NCI-H2227 treated with DMSO at 0.1 percent for 48 hours (cell line): ENCODE measurements at regions not wholly inside any gene's neighbourhood (a gene's known extent, or its start where the extent isn't known, plus 50 kb on each side); places are given as distances from the start of the nearest gene placed in this dataset.

Experiments
- DNase-seq: peaks from one replicate; lab custom pipeline; 2025; lab: John Stamatoyannopoulos, UW

GRCh38 chr1:30479575-30479974 lies 243.8 kb downstream of the MATN1 start:
- DNase-seq: no peak

DNA sequence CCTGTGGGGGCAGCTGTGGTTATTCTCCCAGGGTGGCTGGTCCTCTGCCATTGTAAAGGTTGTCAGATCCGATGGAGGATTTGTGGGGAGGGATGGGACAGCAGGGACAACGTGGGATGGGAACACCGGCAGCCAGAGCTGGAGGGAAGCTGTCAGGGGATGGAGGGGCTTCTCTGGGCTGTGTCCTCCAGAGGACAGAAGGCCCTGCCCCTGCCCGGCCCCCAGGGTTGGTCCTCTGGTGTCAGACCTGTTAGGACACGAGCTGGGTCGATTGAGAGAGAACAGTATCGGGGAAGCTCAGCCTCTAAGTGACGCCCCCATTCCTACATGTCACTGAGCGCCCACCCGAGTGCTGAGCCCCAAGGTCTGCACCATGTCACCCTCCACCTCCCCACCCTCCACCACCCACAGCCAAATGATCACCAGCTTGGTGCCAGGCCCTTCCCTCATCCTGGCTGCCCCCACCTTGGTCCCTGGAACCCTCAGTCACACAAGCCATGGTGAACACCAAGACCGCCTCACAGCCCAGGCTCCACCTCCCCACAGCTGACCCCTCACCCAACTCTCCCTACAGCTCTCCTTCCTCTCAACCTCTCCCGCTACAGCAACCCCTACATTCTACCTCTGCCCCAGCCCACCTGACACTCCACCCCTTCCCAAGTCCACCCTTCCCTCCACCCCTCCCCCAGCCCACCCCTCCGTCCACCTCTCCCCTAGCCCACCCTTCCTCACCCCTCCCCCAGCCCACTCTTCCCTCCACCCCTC lies 244.4 kb downstream of the MATN1 start:
- no peak for DNase-seq

- DNase-seq: no peak
Observed at GRCh38 chr1:30478283-30478682, 245.1 kb downstream of the MATN1 start.

GRCh38 chr1:30477588-30477987 lies 245.8 kb downstream of the MATN1 start:
- no peak for DNase-seq

DNA sequence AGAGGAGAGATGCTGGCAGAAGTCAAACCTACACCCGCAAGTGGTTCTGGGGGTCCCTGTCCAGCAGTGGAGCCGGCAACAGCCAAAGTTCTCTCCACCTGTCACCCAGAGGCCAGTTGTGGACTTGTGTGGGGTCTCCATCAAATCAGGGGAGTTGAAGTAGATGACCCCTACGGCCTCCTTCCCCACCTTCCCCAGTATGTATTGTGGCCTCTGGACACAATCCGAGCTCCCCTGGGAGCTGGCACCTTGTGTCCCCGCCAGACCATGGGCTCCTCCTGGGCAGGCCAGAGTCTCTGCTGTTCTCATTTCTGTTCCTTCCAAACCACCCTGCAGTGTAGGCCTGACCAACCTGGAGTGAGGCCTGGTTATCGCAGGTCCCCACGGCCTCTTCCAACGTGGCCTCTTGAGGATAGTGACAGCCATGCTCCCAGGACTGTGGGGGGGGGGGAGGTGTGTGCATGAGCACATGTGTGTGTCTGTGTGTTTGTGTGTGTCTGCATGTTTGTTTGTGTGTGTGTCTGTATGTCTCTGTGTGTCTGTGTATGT lies 246.4 kb downstream of the MATN1 start:
- no peak for DNase-seq

GRCh38 chr1:30476476-30476875 lies 246.9 kb downstream of the MATN1 start:
- no peak for DNase-seq

DNA sequence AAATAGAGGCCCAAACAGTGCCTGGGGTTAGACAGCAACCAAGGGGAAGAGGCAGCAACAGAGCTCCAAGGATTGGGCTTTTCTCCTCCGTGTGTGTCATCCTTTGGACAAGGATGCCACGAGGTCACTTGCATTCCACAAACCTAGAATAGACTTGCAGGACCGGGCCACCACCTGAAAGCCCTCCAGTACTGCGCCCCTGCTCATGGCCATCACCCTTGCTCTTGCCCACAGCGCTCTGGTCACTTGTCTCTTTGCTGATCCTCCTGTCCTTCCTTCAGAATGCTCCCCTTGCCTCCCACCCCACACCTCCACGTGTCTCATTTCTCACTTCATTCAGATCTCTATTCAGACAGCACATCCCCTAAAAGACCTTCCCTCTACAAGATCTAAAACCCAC lies 247.4 kb downstream of the MATN1 start:
- DNase-seq: no peak

GRCh38 chr1:30475201-30475600 lies 248.2 kb downstream of the MATN1 start:
- DNase-seq: no peak

DNA sequence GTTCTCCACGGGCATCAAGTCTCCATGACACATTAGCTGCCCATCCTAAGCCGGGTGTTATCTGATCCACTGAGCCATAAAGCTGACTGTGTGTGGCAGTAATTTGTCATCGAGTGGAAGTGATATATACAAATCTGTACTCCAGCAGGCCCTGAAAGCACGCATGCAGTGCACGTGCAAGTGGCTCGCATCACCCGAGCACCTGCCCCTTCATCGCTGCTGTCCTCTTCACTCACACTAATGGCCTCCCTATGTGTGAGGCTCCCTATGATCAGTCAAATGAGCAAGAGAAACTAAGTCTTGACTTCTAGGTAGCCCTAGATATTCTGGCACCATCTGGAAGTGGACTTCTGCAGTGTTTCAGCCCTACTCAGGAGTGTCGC lies 248.6 kb downstream of the MATN1 start:
- DNase-seq: no peak

GRCh38 chr1:30473922-30474817 lies 249.2 kb downstream of the MATN1 start:
- no peak for DNase-seq

GRCh38 chr1:30472526-30472925 lies 250.9 kb downstream of the MATN1 start:
- no peak for DNase-seq

GRCh38 chr1:30472009-30472408 lies 251.4 kb downstream of the MATN1 start:
- DNase-seq: no peak

GRCh38 chr1:30471307-30471706 lies 252.1 kb downstream of the MATN1 start:
- DNase-seq: no peak

DNA sequence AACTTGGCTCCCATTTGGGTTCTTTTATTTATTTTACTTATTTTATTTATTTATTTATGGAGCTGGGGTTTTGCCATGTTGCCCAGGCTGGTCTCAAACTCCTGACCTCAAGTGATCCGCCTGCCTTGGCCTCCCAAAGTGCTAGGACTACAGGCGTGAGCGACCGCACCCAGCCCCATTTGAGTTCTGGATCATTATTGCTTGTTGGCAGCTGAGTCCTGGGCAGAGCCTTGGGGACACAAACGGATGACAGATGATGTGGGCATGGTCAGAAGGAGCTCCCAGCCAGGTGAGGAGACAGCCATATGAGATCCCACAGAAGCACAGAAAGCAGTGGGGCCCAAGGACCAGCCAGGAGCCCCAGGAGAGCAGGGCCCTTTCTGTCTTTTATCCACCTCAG lies 254.0 kb downstream of the MATN1 start:
- DNase-seq: no peak

DNA sequence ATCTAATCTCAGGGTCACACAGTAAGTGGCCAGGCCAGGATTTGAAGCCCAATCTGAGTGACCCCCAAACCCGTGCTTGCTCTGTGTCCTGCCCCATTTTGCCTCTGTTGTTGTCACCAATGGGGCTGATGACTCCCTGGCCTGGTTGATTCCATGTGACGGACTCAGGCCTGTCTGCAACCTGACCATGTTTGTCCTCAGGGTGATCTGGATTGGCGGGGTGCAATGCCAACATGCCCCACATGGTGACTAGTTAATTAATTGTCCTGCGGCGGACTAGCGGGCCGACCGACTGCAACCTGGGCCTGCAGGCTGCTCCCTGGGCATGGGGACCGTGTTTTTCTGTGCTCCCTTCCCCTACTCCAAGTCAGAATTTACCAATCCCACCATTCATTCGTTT lies 256.3 kb downstream of the MATN1 start:
- no peak for DNase-seq

- DNase-seq: no peak
Observed at GRCh38 chr1:30466610-30467009, 256.8 kb downstream of the MATN1 start.

DNA sequence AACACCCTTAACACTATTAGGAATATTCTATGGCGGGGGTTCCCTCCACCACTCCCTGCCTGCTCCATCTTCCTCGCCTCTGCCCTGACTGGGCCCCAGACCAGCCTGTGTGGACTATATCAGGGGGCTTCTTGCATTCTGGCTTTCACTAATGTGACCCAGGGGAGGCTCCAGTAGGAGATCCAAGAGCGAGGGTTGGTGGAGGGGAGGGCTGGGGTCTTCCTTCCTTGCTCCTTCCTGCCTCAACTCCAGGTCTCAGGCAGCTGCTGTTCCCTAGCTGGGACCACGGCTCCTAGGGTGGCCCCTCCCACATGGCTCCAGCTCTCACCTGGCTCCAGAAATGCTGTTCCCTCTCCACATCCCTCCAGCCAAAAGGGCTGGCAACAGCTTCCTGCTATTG lies 257.4 kb downstream of the MATN1 start:
- DNase-seq: no peak

DNA sequence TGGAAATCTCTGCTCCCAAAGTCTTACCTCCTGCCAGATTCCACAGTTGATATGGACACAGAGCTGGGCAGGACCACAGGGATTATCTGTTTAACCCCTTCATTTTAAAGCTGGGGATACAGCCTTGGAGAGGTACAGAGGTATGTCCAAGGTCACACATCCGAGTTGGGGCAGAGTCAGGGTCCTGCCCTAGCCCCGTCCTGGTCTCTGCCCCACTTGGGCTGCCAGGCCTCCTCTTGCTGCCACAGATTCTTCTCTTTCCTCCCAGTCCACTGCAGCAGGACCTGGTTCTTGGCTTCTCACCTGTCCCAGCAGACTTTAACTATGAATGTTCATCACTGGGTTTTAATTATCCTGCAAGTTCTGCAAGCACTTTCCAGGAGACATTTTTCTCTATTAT lies 258.3 kb downstream of the MATN1 start:
- no peak for DNase-seq

- DNase-seq: no peak
Observed at GRCh38 chr1:30464187-30464617, 259.2 kb downstream of the MATN1 start.

- no peak for DNase-seq
Observed at GRCh38 chr1:30462826-30463425, 260.5 kb downstream of the MATN1 start.

GRCh38 chr1:30462166-30462565 lies 261.2 kb downstream of the MATN1 start:
- no peak for DNase-seq

DNA sequence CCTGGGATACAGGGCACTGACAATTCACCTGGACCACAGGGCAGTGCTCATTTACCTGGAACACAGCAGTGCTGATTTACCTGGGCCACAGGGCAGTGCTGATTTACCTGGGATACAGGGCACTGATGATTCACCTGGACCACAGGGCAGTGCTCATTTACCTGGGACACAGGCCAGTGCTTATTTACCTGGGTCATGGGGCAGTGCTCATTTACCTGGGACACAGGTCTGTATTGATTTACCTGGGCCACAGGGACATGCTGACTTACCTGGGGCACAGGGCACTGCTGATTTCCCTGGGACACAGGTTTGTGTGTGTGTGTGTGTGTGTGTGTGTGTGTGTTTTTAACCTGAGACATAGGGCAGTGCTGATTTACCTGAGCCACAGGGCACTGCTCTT lies 261.7 kb downstream of the MATN1 start:
- DNase-seq: no peak

GRCh38 chr1:30460661-30461060 lies 262.7 kb downstream of the MATN1 start:
- no peak for DNase-seq
